Adrenal gland (tissue), 9 donors: ENCODE measurements at regions not wholly inside any gene's neighbourhood (a gene's known extent, or its start where the extent isn't known, plus 50 kb on each side); places are given as distances from the start of the nearest gene placed in this dataset.
"Not testable (repeated sequence)": the region's sequence is repeated elsewhere in the genome, so short reads cannot be mapped to it uniquely, and the experiment has no call there.

ENCODE experiments used
- DNase-seq, 7 donors: peaks; one replicate each; pipeline ENCODE4 v3.0.0-alpha.2; 2019 to 2020
- H3K27ac ChIP-seq, 5 donors: fragments of 200-600 bp; sonication (generic) in 4 of 5; 1 replicate in 3 of 5; 2 replicates in 2 of 5; pipeline versions ENCODE4 v1.5.1 to v1.8.0; 2016 to 2020; ENCODE audit warnings: mild to moderate bottlenecking in 1 of 5
- H3K27me3 ChIP-seq: fragments of 200-600 bp; 2 replicates; pipeline ENCODE4 v1.8.0; 2021
- H3K36me3 ChIP-seq, 2 donors: fragments of 200-600 bp; replicated peaks in 1 of 2; 1 replicate in 1 of 2; 2 replicates in 1 of 2; pipeline versions ENCODE4 v1.5.1 to v1.8.0; 2018 to 2022
- H3K4me1 ChIP-seq, 2 donors: fragments of 200-600 bp; replicated peaks in 1 of 2; 1 replicate in 1 of 2; 2 replicates in 1 of 2; pipeline versions ENCODE4 v1.5.1 to v1.8.0; 2018 to 2021
- H3K4me3 ChIP-seq, 4 donors: fragments of 200-600 bp; sonication (generic) in 3 of 4; one replicate each; pipeline ENCODE4 v1.5.1; 2016 to 2018
- H3K9me3 ChIP-seq, 3 donors: fragments of 200-600 bp; sonication (generic) in 1 of 3; replicated peaks in 1 of 3; 1 replicate in 2 of 3; 2 replicates in 1 of 3; pipeline versions ENCODE4 v1.5.1 to v1.8.0; 2016 to 2021
- CTCF ChIP-seq, 6 experiments: fragments of 450-650 bp in 4 of 6; fragments of 200-600 bp in 2 of 6; sonication (generic) in 1 of 6; IDR thresholded peaks; 1 replicate in 5 of 6; 2 replicates in 1 of 6; pipeline versions ENCODE4 v1.5.1 to v1.8.0; 2016 to 2021; ENCODE audit warnings: antibody characterized with exemption in 6 of 6, mild to moderate bottlenecking in 2 of 6, moderate library complexity in 1 of 6
- POLR2A ChIP-seq, 2 donors: fragments of 450-650 bp; IDR thresholded peaks; one replicate each; pipeline ENCODE4 v1.6.1; 2017; ENCODE audit warnings: antibody characterized with exemption in 2 of 2, mild to moderate bottlenecking in 2 of 2, moderate library complexity in 1 of 2
- WGBS, 4 donors: extraction: QIAGEN DNeasy Blood & Tissue Kit in 2 of 4; methylation state at CpG; one replicate each; pipeline versions ENCODE4 v1.1.5 to v1.1.7; 2013 to 2017; 5-methylcytosine and 5-hydroxymethylcytosine counted together
- intact Hi-C, 2 donors: fragments of 100-400 bp; cut with DNase I; formaldehyde crosslinking; loops; one replicate each; pipeline versions ENCODE4 v1.14.1 to v1.15.0; 2022 to 2023
- donor health status: healthy with polysubstance abuse.
- donor health status: Bipolar disorder and iron deficiency.
- donor health status: DM: yes; HTN: yes; CAD: no.
- donor health status: DM: no; HTN: no; CAD: no.
- donor health status: DM: no; HTN: no; CAD: no.

DNA sequence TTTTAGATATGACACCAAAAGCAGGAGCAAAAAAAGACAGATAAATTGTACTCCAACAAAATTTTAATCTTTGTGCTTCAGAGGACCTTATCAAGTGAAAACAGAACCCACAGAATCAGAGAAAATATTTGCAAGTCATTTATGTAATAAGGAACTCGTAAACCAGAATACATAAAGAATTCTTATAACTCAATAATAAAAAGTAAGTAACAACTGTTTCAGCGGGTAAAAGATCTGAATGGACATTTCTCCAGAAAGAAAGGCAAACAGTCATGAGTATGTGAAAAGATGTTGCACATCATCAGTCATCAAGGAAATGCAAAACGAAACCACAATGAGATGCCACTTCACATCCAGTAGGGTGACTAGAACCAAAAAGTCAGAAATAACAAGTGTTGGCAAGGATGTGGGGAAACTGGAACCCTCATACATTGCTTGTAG, 167.7 kb upstream of the KCTD7 start:
- Histone ChIP-seq H3K27ac (no peak overlapping the region), H3K4me1 (peaks cover 0 to 10% of the 10 kb centered on the region in 2 donors), H3K9me3 (no peaks in the 10 kb centered on the region), H3K4me3 (no peak overlapping the region), H3K36me3 (no peaks in the 10 kb centered on the region), H3K27me3 (no peaks in the 10 kb centered on the region)
- intact Hi-C loops: no loop called here
- DNase-seq: no peak
- no peak for TF ChIP-seq POLR2A (IDR thresholded peaks at IDR 0.05)
- no peak for TF ChIP-seq CTCF (IDR thresholded peaks at IDR 0.05)
- WGBS, 4 donors: 80 to 89% (median 88%) methylated on average over 3 of the region's 3 CpGs

DNA sequence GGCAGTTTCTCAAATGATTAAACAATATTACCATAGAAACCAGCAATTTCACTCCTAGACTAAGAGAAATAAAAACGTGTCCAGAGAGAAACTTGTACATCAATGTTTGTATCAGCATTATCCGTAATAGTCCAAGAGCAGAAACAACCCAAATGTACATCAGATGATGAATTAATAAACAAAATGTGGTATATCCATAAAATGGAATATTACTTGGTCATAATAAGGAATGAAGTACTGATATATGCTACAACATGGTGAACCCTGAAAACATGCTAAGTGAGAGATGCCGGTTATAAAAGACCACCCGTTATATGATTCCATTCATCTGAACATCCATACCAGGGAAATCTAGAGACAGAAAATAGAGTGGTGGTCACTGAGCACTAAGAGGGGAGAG, 167.3 kb upstream of the KCTD7 start:
- 93 to 96% (median 94%) methylated on average over 4 of the region's 4 CpGs for WGBS, 4 donors
- H3K27me3 ChIP-seq, H3K9me3 ChIP-seq, H3K4me3 ChIP-seq, intact Hi-C loops, DNase-seq, H3K36me3 ChIP-seq, H3K27ac ChIP-seq: not testable (repeated sequence)
- H3K4me1 ChIP-seq: peaks cover under 1 to 10% of the 10 kb centered on the region in 2 donors

DNA sequence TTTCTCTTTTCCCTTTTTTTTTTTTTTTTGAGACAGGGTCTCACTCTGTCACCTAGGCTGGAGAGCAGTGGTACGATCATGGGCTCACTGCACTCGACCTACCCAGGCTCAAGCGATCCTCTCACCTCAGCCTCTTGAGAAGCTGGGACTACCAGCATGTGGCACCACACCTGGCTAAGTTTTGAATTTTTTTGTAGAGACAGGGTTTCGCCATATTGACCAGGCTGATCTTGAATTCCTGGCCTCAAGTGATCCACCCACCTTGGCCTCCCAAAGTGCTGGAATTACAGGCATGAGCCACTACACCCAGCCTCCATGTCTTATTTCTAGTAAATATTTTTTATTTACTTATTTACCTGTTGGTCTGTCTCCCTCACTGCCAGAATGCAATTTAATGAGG, 165.8 kb upstream of the KCTD7 start:
- H3K27ac ChIP-seq, DNase-seq, H3K36me3 ChIP-seq, H3K27me3 ChIP-seq, H3K9me3 ChIP-seq, intact Hi-C loops, H3K4me3 ChIP-seq: not testable (repeated sequence)
- H3K4me1 ChIP-seq: peaks cover 9 to 21% of the 10 kb centered on the region in 2 donors
- 94 to 98% (median 96%) methylated on average over 3 to 4 of the region's 4 CpGs for WGBS, 4 donors

DNA sequence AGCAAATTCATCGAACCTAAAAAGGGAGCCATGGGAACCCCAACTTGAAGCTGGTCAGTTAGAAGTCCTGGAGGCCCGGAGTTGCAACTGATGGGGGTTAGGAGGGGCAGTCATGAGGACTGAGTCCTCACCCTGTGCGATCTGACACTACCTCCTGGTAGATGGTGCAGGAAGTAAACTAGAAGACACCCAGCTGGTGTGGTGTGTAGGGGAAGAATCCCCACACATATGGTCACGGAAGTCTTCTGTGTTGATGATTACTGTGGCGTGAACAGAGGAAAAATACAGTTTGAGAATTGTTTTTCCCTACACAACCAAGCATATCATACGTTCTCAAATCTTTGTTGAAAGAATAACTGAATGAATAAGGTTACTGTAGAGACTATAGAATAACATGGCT, 164.6 kb upstream of the KCTD7 start:
- Histone ChIP-seq H3K27me3 (no peaks in the 10 kb centered on the region), H3K27ac (no peak overlapping the region), H3K36me3 (no peaks in the 10 kb centered on the region), H3K9me3 (no peaks in the 10 kb centered on the region), H3K4me3 (no peak overlapping the region), H3K4me1 (peaks cover 9 to 28% of the 10 kb centered on the region in 2 donors)
- no peak for DNase-seq
- TF ChIP-seq POLR2A (IDR thresholded peaks at IDR 0.05): no peak
- TF ChIP-seq CTCF (IDR thresholded peaks at IDR 0.05): no peak
- intact Hi-C loops: no loop called here
- WGBS, 4 donors: 95 to 98% (median 95%) methylated on average over 6 of the region's 6 CpGs

GRCh38 chr7:66466081-66466600, 162.5 kb upstream of the KCTD7 start:
- intact Hi-C loops: no loop called here
- Histone ChIP-seq H3K9me3 (no peaks in the 10 kb centered on the region), H3K27me3 (no peaks in the 10 kb centered on the region), H3K36me3 (no peaks in the 10 kb centered on the region), H3K27ac (no peak overlapping the region), H3K4me1 (peaks cover 16 to 23% of the 10 kb centered on the region in 2 donors), H3K4me3 (no peak overlapping the region)
- TF ChIP-seq CTCF (IDR thresholded peaks at IDR 0.05) (no peak), POLR2A (IDR thresholded peaks at IDR 0.05) (no peak)
- DNase-seq: no peak
- WGBS, 4 donors: 94 to 97% (median 96%) methylated on average over 8 of the region's 8 CpGs
